Jurkat, Clone E6-1 (cell line): ENCODE measurements at regions not wholly inside any gene's neighbourhood (a gene's known extent, or its start where the extent isn't known, plus 50 kb on each side); places are given as distances from the start of the nearest gene placed in this dataset.
"Not testable (repeated sequence)": the region's sequence is repeated elsewhere in the genome, so short reads cannot be mapped to it uniquely, and the experiment has no call there.

Source experiments
- DNase-seq: peaks from one replicate; pipeline ENCODE4 v3.0.0-alpha.2; 2011; ENCODE audit warnings: low read depth, low spot score
- H3K4me3 ChIP-seq: 2 replicates; pipeline ENCODE4 v1.5.1; 2011; ENCODE audit warnings: mild to moderate bottlenecking, low read length, control low read depth, moderate library complexity

- DNase-seq = no peak
- no peak overlapping the region for H3K4me3 ChIP-seq
Measured at GRCh38 chr5:158609333-158610050, 490.2 kb downstream of the EBF1 start.

GRCh38 chr5:158607088-158607487, 492.6 kb downstream of the EBF1 start:
- no peak for DNase-seq
- H3K4me3 ChIP-seq = no peak overlapping the region

GRCh38 chr5:158606233-158606632, 493.5 kb downstream of the EBF1 start:
- no peak overlapping the region for H3K4me3 ChIP-seq
- no peak for DNase-seq

- H3K4me3 ChIP-seq = no peak overlapping the region
Measured at GRCh38 chr5:158602981-158603380, 496.7 kb downstream of the EBF1 start.

GRCh38 chr5:158601118-158601517, 498.6 kb downstream of the EBF1 start:
- DNase-seq = no peak
- no peak overlapping the region for H3K4me3 ChIP-seq

More at GRCh38 chr5:158602981-158603380, 496.7 kb downstream of the EBF1 start:
- no peak for DNase-seq

- DNase-seq = no peak
Measured at GRCh38 chr5:158600679-158601078, 499.0 kb downstream of the EBF1 start.

GRCh38 chr5:158599157-158599556, 500.6 kb downstream of the EBF1 start:
- no peak for DNase-seq

More at GRCh38 chr5:158600679-158601078, 499.0 kb downstream of the EBF1 start:
- H3K4me3 ChIP-seq = no peak overlapping the region

GRCh38 chr5:158594595-158595242, 505.0 kb downstream of the EBF1 start:
- H3K4me3 ChIP-seq = no peak overlapping the region
- no peak for DNase-seq

More at GRCh38 chr5:158599157-158599556, 500.6 kb downstream of the EBF1 start:
- no peak overlapping the region for H3K4me3 ChIP-seq

- no peak overlapping the region for H3K4me3 ChIP-seq
- DNase-seq = no peak
Measured at GRCh38 chr5:158593925-158594324, 505.8 kb downstream of the EBF1 start.

- DNase-seq = no peak
- H3K4me3 ChIP-seq = no peak overlapping the region
Measured at GRCh38 chr5:158591301-158591863, 508.3 kb downstream of the EBF1 start.

GRCh38 chr5:158590746-158591300, 508.9 kb downstream of the EBF1 start:
- no peak for DNase-seq

GRCh38 chr5:158589939-158590338, 509.8 kb downstream of the EBF1 start:
- no peak overlapping the region for H3K4me3 ChIP-seq
- DNase-seq = peak; percentile 80

More at GRCh38 chr5:158590746-158591300, 508.9 kb downstream of the EBF1 start:
- H3K4me3 ChIP-seq = no peak overlapping the region

- H3K4me3 ChIP-seq = no peak overlapping the region
- no peak for DNase-seq
Measured at GRCh38 chr5:158588617-158589016, 511.1 kb downstream of the EBF1 start.

GRCh38 chr5:158586054-158586453, 513.7 kb downstream of the EBF1 start:
- no peak overlapping the region for H3K4me3 ChIP-seq
- no peak for DNase-seq

GRCh38 chr5:158582669-158583068, 517.0 kb downstream of the EBF1 start:
- not testable (repeated sequence) for H3K4me3 ChIP-seq, DNase-seq

GRCh38 chr5:158573829-158574228, 525.9 kb downstream of the EBF1 start:
- DNase-seq = no peak
- H3K4me3 ChIP-seq = no peak overlapping the region

- no peak for DNase-seq
- H3K4me3 ChIP-seq = no peak overlapping the region
Measured at GRCh38 chr5:158570502-158570901, 529.2 kb downstream of the EBF1 start.

GRCh38 chr5:158569534-158569933, 530.2 kb downstream of the EBF1 start:
- H3K4me3 ChIP-seq = no peak overlapping the region
- DNase-seq = no peak

- H3K4me3 ChIP-seq = no peak overlapping the region
- DNase-seq = no peak
Measured at GRCh38 chr5:158565017-158565789, 534.5 kb downstream of the EBF1 start.
